ENCODE measurements at regions not wholly inside any gene's neighbourhood (a gene's known extent, or its start where the extent isn't known, plus 50 kb on each side); places are given as distances from the start of the nearest gene placed in this dataset.

DNA sequence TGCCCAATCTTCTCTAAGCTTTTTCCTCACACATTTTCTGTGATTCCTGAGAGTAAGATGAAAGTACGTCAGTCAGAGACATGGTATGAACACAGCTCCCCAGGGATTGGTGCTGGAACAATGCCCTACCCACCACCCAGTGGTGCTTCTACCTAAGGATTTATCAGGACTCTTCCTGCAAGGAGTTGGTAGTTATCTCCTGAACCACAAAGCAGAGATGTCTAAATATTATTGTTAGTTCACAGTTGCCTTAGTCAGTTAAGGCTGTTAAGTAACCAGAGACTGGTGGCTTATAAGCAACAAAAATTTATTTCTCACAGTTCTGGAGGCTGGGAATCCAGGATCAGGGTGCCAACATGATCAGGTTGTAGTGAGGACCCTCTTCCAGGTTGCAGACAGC lies 60.3 kb upstream of the CCDC85A start:
- TF ChIP-seq, protein P1, sequence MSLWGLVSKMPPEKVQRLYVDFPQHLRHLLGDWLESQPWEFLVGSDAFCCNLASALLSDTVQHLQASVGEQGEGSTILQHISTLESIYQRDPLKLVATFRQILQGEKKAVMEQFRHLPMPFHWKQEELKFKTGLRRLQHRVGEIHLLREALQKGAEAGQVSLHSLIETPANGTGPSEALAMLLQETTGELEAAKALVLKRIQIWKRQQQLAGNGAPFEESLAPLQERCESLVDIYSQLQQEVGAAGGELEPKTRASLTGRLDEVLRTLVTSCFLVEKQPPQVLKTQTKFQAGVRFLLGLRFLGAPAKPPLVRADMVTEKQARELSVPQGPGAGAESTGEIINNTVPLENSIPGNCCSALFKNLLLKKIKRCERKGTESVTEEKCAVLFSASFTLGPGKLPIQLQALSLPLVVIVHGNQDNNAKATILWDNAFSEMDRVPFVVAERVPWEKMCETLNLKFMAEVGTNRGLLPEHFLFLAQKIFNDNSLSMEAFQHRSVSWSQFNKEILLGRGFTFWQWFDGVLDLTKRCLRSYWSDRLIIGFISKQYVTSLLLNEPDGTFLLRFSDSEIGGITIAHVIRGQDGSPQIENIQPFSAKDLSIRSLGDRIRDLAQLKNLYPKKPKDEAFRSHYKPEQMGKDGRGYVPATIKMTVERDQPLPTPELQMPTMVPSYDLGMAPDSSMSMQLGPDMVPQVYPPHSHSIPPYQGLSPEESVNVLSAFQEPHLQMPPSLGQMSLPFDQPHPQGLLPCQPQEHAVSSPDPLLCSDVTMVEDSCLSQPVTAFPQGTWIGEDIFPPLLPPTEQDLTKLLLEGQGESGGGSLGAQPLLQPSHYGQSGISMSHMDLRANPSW (CRISPR knock-in tag; conservative IDR thresholded peaks at IDR 0.05; ENCODE audit: low read depth) = no peak
- TF ChIP-seq, protein P2, sequence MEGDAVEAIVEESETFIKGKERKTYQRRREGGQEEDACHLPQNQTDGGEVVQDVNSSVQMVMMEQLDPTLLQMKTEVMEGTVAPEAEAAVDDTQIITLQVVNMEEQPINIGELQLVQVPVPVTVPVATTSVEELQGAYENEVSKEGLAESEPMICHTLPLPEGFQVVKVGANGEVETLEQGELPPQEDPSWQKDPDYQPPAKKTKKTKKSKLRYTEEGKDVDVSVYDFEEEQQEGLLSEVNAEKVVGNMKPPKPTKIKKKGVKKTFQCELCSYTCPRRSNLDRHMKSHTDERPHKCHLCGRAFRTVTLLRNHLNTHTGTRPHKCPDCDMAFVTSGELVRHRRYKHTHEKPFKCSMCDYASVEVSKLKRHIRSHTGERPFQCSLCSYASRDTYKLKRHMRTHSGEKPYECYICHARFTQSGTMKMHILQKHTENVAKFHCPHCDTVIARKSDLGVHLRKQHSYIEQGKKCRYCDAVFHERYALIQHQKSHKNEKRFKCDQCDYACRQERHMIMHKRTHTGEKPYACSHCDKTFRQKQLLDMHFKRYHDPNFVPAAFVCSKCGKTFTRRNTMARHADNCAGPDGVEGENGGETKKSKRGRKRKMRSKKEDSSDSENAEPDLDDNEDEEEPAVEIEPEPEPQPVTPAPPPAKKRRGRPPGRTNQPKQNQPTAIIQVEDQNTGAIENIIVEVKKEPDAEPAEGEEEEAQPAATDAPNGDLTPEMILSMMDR (IDR thresholded peaks at IDR 0.05) = no peak
- no peak for TF ChIP-seq E2F1 (CRISPR knock-in tag; IDR thresholded peaks at IDR 0.05)
- TF ChIP-seq ZBTB21 (CRISPR knock-in tag; IDR thresholded peaks at IDR 0.05; ENCODE audit: borderline replicate concordance) = no peak
- TF ChIP-seq MYBL2 (CRISPR knock-in tag; IDR thresholded peaks at IDR 0.05) = no peak
- TF ChIP-seq, protein P3, sequence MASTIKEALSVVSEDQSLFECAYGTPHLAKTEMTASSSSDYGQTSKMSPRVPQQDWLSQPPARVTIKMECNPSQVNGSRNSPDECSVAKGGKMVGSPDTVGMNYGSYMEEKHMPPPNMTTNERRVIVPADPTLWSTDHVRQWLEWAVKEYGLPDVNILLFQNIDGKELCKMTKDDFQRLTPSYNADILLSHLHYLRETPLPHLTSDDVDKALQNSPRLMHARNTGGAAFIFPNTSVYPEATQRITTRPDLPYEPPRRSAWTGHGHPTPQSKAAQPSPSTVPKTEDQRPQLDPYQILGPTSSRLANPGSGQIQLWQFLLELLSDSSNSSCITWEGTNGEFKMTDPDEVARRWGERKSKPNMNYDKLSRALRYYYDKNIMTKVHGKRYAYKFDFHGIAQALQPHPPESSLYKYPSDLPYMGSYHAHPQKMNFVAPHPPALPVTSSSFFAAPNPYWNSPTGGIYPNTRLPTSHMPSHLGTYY (CRISPR knock-in tag; IDR thresholded peaks at IDR 0.05) = no peak
- no peak for TF ChIP-seq HMGXB4 (CRISPR knock-in tag; IDR thresholded peaks at IDR 0.05)
- no peak for TF ChIP-seq TEAD4 (CRISPR knock-in tag; IDR thresholded peaks at IDR 0.05)
- TF ChIP-seq, protein P4, sequence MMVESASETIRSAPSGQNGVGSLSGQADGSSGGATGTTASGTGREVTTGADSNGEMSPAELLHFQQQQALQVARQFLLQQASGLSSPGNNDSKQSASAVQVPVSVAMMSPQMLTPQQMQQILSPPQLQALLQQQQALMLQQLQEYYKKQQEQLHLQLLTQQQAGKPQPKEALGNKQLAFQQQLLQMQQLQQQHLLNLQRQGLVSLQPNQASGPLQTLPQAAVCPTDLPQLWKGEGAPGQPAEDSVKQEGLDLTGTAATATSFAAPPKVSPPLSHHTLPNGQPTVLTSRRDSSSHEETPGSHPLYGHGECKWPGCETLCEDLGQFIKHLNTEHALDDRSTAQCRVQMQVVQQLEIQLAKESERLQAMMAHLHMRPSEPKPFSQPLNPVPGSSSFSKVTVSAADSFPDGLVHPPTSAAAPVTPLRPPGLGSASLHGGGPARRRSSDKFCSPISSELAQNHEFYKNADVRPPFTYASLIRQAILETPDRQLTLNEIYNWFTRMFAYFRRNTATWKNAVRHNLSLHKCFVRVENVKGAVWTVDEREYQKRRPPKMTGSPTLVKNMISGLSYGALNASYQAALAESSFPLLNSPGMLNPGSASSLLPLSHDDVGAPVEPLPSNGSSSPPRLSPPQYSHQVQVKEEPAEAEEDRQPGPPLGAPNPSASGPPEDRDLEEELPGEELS (CRISPR knock-in tag; IDR thresholded peaks at IDR 0.05) = no peak
- TF ChIP-seq SMAD3 (CRISPR knock-in tag; IDR thresholded peaks at IDR 0.05; ENCODE audit: borderline replicate concordance) = no peak
- TF ChIP-seq ETV6 (CRISPR knock-in tag; IDR thresholded peaks at IDR 0.05) = no peak
- TF ChIP-seq CREB1 (CRISPR knock-in tag; IDR thresholded peaks at IDR 0.05) = no peak
- TF ChIP-seq, protein P5, sequence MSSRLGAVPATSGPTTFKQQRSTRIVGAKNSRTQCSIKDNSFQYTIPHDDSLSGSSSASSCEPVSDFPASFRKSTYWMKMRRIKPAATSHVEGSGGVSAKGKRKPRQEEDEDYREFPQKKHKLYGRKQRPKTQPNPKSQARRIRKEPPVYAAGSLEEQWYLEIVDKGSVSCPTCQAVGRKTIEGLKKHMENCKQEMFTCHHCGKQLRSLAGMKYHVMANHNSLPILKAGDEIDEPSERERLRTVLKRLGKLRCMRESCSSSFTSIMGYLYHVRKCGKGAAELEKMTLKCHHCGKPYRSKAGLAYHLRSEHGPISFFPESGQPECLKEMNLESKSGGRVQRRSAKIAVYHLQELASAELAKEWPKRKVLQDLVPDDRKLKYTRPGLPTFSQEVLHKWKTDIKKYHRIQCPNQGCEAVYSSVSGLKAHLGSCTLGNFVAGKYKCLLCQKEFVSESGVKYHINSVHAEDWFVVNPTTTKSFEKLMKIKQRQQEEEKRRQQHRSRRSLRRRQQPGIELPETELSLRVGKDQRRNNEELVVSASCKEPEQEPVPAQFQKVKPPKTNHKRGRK (CRISPR knock-in tag; IDR thresholded peaks at IDR 0.05; ENCODE audit: borderline replicate concordance) = no peak
